ENCODE measurements at regions not wholly inside any gene's neighbourhood (a gene's known extent, or its start where the extent isn't known, plus 50 kb on each side); places are given as distances from the start of the nearest gene placed in this dataset.

DNA sequence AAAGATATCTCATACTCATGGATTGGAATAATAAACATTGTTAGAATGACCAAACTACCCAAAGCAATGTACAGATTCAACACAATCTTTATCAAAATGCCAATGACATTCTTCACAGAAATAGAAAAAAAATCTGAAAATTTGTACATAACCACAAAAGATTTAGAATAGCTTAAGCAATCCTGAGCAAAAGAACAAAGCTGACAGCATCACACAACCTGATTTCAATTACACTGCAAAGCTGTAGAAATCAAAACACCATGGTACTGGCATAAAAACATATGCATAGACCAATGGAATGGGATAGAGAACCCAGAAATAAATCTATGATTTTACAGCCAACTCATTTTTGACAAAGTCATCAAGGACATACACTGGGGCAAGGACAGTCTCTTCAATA is 130.0 kb upstream of the TMEM72 start:
- TF ChIP-seq POLR2A (IDR thresholded peaks at IDR 0.05; ENCODE audit: low read depth, low read length) (no peak), SPI1 (IDR thresholded peaks at IDR 0.05; ENCODE audit: low read depth, low read length) (no peak), POU2F2 (IDR thresholded peaks at IDR 0.05; ENCODE audit: low read depth, low read length) (no peak), POLR2AphosphoS5 (IDR thresholded peaks at IDR 0.05; ENCODE audit: low read depth, low read length) (no peak)

Measured in GM12891 (cell line).